Activated CD4-positive, alpha-beta T cell treated with anti-CD3 and anti-CD28 coated beads for 4 hours (primary cell): ENCODE measurements at regions not wholly inside any gene's neighbourhood (a gene's known extent, or its start where the extent isn't known, plus 50 kb on each side); places are given as distances from the start of the nearest gene placed in this dataset.

Source experiments
- DNase-seq, 2 donors: peaks; one replicate each; pipeline ENCODE4 v3.0.0-alpha.2; 2020

DNA sequence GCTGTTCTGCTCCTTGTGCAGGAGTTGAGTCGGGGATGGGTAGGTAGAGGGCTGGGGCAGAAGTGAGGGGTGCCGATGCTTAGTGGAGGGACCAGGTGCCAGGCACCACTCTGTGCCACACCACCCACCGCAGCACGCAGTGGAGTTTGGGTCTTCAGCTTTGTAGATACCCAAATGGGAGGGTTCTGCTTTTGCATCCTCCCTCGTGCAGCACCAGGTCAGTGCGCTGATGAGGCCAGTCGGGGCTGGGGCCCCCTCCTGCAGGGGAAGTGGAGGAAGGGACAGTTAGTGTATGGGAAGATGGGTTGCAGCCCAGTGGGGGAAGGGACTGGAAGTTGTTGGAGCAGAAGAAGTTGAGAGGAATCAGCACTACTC, 244.0 kb downstream of the RHOU start:
- DNase-seq, result no peak

- DNase-seq, result no peak
Observed at GRCh38 chr1:228979774-228980173, 244.5 kb downstream of the RHOU start.

- DNase-seq, result no peak
Observed at GRCh38 chr1:228980232-228980937, 245.1 kb downstream of the RHOU start.

- no peak for DNase-seq
Observed at GRCh38 chr1:228982637-228983036, 247.4 kb downstream of the RHOU start.

DNA sequence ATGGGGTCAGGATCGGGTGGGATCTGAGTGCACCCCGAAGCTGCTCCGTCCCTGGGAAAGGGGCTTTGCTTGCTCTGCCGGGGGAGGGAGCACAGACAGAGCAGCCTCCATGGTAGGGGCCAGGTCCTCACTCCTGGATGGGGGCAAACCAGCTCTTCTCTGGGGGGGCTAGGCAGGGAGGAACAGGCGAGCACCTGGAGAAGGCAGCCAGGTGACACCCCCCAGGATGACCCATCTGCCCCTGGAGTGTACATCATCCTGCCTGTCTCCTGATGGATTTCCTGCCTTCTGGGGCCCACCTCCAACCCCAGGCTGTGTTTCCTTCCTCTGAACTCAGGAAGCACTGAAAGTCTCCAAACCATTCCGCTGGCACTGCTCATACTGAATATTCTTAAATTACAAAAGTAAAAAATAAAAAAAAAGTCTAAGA, 248.0 kb downstream of the RHOU start:
- DNase-seq, result no peak

DNA sequence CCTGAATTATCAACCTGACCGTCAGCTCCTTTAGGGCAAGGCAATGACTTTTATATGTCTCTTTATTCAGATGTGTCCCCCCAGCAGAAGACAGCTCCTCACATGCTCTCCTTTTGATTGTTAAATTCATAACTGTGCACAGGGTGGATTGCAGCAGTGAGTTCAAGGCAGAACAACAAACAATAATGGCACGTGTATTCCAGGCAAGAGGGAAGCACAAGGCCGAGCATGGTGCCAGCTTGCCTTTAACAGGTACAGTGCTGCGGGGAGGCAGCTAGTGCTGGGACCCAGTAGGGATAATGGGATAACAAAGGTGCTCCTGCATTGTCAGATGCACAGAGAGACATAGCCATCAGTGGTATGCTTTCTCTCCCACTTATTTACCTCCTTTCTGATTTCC, 248.4 kb downstream of the RHOU start:
- no peak for DNase-seq

GRCh38 chr1:228984107-228984506, 248.8 kb downstream of the RHOU start:
- DNase-seq, result no peak

- DNase-seq, result no peak
Observed at GRCh38 chr1:228984646-228985631, 249.7 kb downstream of the RHOU start.

DNA sequence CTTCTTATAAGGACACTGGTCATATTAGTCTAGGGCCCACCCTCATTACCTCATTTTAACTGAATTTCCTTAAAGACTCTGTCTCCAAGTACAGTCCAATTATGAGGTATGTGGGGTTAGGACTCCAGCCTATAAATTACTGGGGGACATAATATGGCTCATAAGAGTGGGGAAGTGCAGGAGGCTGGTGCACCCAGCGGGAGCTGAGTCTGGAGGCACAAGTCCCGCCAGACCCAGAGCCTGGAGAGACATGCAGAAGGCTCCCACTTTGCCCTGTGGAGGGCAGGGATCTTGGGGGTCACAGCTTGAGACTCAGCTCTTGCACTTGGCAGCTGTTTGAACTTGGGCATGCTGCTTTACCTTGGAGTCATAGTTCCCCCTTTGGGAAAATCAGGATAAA, 250.4 kb downstream of the RHOU start:
- no peak for DNase-seq

DNA sequence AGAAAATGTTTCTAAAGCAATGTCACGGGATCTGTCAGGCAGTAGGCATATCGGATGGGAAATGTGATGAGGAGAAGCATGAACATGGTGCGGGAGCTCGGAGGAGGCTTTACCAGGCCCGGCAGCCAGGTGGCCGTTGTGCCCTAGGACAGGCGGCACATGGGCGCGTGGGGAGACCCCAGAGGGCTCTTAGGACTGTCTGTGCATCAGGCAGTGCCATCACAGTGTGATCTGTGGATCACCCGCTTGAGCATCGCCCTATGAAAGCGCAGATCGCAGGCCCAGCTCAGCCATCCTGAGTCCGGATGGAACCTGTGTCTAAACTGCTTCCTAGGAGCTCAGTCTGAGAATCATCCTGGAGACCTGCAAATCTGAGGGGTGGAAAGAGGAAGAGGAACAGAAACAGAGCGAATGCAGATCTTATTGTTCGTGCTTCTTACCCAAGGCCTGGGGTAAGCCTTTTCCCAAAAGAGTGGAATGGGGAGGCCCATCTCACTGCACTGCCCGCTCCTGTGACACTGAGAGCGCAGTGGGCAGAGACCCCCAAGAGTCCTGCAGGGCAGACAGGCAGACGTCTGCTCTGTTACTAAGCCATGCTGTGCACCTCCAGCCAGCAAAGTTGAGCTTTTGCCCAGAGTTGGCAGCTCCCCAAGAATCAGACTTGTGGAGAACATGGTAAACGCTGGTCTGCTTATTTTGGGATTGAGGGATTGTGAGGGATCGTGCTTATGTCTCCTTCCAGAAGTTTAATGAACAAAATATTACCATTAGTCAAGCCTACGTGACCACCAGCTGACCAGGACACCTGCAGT, 251.0 kb downstream of the RHOU start:
- DNase-seq, result no peak

GRCh38 chr1:228987286-228987685, 252.0 kb downstream of the RHOU start:
- no peak for DNase-seq

- DNase-seq, result no peak
Observed at GRCh38 chr1:228987736-228988506, 252.6 kb downstream of the RHOU start.

GRCh38 chr1:228988664-228989063, 253.4 kb downstream of the RHOU start:
- no peak for DNase-seq

DNA sequence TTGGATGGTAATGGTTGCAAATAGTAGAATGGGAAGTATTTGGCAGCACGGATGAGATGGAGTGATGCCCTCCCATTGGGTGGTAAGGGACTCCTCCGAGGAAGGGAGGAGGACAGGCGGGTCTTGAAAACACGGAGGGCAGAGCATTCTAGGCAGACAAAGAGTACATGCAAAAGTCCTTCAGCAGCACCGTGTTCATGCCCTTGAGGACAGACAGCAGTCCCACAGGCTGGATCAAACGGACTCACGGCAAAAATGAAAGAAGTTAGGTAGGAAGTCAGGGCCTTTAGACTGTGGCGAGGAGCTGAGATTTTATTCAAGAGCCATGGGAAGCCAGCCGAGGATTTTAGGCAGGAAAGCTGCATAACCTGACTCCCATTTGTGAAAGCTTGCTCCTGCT, 253.9 kb downstream of the RHOU start:
- no peak for DNase-seq

- no peak for DNase-seq
Observed at GRCh38 chr1:228989676-228989991, 254.4 kb downstream of the RHOU start.

DNA sequence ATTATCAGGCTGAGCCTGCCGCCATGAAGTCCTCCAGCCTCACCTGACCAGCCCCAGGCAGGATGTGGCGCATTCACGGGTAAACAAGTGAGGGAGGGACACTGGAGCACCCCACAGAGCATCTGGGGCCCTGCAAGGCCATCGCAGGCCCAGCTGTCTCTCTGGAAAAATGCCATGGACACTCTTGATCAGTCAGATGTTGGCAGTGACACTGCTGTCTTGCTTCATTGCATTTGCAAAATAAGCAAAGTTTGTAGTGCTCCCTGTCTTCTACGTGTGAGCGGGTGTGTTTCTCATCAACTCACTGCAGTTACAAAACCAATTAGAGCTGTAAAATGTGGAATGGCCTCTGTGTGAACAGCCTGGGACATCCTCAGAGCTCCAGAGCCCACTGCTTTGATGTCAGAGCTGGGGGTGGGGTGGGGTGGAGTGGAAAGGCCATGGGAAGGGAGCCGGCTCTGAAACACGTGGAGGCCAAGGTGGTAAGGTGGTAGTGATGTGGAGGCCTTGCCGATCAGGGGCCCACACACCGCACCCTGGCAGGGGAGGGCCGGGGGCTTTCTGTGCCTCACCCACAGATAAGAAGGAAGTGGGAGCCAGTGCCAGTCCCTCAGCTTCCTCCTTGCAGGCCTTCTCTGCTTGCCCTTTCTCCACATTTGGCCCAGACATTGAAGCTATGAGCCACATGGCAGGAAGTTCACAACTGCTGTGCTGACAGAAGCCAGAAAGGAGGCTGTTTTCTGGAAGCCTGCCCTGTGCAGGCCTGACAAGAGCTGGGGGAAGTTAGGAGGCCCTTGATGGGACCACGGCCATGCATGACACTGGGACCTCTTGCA, 254.9 kb downstream of the RHOU start:
- DNase-seq, result no peak

DNA sequence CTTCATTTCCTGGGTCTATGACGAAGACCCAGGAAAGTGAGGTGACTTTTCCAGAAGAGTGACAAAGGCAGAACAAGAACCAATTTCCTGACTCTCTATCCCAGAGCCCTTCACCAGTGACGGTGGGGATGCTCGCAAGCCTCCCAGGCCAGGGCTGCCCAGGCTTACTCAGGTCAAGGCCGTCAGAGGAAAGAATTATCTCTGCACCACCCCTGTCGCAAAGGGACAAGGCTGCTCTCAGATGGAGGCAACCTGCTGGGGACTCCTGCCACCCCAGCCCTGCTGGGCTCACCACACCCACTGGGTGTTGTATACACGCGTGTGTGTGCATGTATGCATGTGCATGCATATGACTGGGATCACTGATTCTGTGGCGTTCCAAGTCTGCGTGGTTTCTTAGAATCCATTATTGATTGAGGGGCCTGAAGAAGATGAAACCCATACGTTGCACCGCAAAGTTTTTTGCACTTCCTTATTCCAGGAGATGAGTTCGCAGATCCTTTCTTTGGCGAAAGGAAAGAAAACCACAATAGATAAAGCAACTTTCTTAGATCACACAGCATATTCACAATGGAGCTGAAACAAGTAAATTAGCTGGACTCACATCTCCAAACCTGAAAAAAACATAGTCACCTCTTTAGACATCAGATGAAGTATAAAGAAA, 255.8 kb downstream of the RHOU start:
- DNase-seq, result no peak

DNA sequence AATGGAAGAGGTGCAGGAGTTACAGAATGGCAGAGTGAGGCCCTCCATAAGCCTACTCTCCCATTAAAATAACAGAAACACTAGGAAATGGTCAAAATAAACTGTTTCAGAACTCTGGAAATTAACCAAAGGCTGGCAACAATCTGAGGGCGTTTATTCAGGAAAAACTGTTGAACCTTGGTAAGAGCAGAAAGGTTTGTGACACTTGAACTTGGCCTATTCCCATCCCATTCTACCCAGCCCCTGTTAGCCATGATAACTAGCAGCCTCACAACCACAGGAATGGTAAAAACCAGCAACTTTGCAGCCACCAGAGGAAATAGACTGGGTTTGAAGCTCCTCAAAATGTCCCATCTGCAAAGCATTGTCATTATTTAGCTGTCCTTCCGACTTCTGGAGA, 256.8 kb downstream of the RHOU start:
- DNase-seq, result no peak

DNA sequence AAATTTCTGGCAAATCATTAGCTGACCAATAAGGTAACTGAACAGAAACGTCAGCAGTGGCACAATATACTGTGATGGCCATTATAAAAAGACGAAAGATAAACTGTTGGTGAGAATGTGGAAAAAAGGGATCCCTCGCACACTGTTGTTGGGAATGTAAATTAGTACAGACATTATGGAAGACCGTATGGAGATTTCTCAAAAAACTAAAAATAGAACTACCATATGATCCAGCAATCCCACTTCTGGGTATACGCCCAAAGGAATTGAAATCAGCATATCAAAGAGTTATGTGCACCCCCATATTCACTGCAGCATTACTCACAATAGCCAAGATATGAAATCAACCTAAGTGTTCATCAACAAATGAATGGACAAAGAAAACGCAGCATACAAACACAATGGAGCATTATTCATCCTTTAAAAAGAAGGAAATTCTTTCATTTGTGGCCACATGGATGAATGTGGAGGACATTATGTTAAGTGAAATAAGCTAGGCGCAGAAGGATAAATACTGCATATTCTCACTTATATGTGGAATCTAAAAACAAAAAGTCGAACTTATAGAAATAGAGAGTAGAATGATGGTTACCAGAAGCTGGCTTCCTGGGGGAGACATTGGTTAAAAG, 257.7 kb downstream of the RHOU start:
- DNase-seq, result no peak
